Activated CD4-positive, alpha-beta T cell treated with anti-CD3 and anti-CD28 coated beads for 36 hours (primary cell): ENCODE measurements at regions not wholly inside any gene's neighbourhood (a gene's known extent, or its start where the extent isn't known, plus 50 kb on each side); places are given as distances from the start of the nearest gene placed in this dataset.
"Not testable (repeated sequence)": the region's sequence is repeated elsewhere in the genome, so short reads cannot be mapped to it uniquely, and the experiment has no call there.

Experiments
- ATAC-seq: fragments of 200-7000 bp; cut with Tn5 transposase; one replicate; pipeline ENCODE4 v1.10.0; 2021; ENCODE audit warnings: mild to moderate bottlenecking, moderate library complexity
- CTCF ChIA-PET: fragments of 350-600 bp; sonication (Branson Sonifier 250); formaldehyde crosslinking; loops from one replicate; lab custom pipeline; 2021; ENCODE audit warnings: antibody characterized with exemption; lab: Charles Lee
- POLR2A ChIA-PET: fragments of 350-600 bp; sonication (Branson Sonifier 250); formaldehyde crosslinking; loops from one replicate; lab custom pipeline; 2021; ENCODE audit warnings: antibody characterized with exemption, inconsistent platforms; lab: Charles Lee
- DNase-seq: peaks from one replicate; pipeline ENCODE4 v3.0.0-alpha.2; 2020
- H3K27ac Mint-ChIP-seq: one replicate; pipeline ENCODE4 v1.8.0; 2021; ENCODE audit warnings: mixed read lengths
- H3K27me3 Mint-ChIP-seq: one replicate; pipeline ENCODE4 v1.8.0; 2021; ENCODE audit warnings: mixed read lengths
- H3K36me3 Mint-ChIP-seq: one replicate; pipeline ENCODE4 v1.8.0; 2021; ENCODE audit warnings: low read depth, mixed read lengths
- H3K4me1 Mint-ChIP-seq: one replicate; pipeline ENCODE4 v1.8.0; 2021; ENCODE audit warnings: mixed read lengths
- H3K4me3 Mint-ChIP-seq: one replicate; pipeline ENCODE4 v1.8.0; 2021; ENCODE audit warnings: mild to moderate bottlenecking, moderate library complexity, mixed read lengths
- H3K9me3 Mint-ChIP-seq: one replicate; pipeline ENCODE4 v1.8.0; 2021; ENCODE audit warnings: low read depth, mixed read lengths
- intact Hi-C, 2 experiments: fragments of 100-400 bp; cut with DNase I in 1 of 2; cut with micrococcal nuclease in 1 of 2; formaldehyde crosslinking; loops; one replicate each; pipeline versions ENCODE4 v1.14.2 to v1.15.1; 2022 to 2024; cut with DNase I, micrococcal nuclease

- H3K4me3 Mint-ChIP-seq = no peak overlapping the region
- ChIA-PET CTCF (interaction anchor here (0.6 to 1.0 kb wide), 3 partner anchors 27 to 65 kb away, joined by 3 read pairs; no protein-coding TSS in a partner anchor), POLR2A (no interaction called here)
- no peak overlapping the region for H3K27ac Mint-ChIP-seq
- DNase-seq (no peak), ATAC-seq (no peak)
- no peaks in the 10 kb centered on the region for H3K36me3 Mint-ChIP-seq
- peaks cover 4% of the 10 kb centered on the region for H3K4me1 Mint-ChIP-seq
- H3K9me3 Mint-ChIP-seq = peaks cover 2% of the 10 kb centered on the region
- intact Hi-C loops = no loop called here
- peaks cover 9% of the 10 kb centered on the region for H3K27me3 Mint-ChIP-seq
These were observed 63.1 kb downstream of the MTNR1B start for GRCh38 chr11:93032580-93032979.

- ATAC-seq (no peak), DNase-seq (no peak)
- intact Hi-C loops = no loop called here
- POLR2A ChIA-PET = no interaction called here
- Mint-ChIP-seq H3K4me1 (peaks cover 4% of the 10 kb centered on the region), H3K4me3 (no peak overlapping the region), H3K27me3 (peaks cover 9% of the 10 kb centered on the region), H3K27ac (no peak overlapping the region), H3K9me3 (peaks cover 2% of the 10 kb centered on the region), H3K36me3 (no peaks in the 10 kb centered on the region)
- CTCF ChIA-PET = interaction anchor here (0.6 to 1.0 kb wide), 3 partner anchors 27 to 65 kb away, joined by 3 read pairs; no protein-coding TSS in a partner anchor
These were observed 63.6 kb downstream of the MTNR1B start for GRCh38 chr11:93033093-93033492.

GRCh38 chr11:93034031-93034722, 64.7 kb downstream of the MTNR1B start:
- Mint-ChIP-seq H3K4me1 (peaks cover 6% of the 10 kb centered on the region), H3K9me3 (peaks cover 2% of the 10 kb centered on the region)
- CTCF ChIA-PET = no interaction called here

GRCh38 chr11:93034723-93035039, 65.2 kb downstream of the MTNR1B start:
- POLR2A ChIA-PET = no interaction called here
- H3K9me3 Mint-ChIP-seq = peaks cover 2% of the 10 kb centered on the region
- peaks cover 6% of the 10 kb centered on the region for H3K4me1 Mint-ChIP-seq
- intact Hi-C loops = no loop called here
- CTCF ChIA-PET = no interaction called here
- H3K4me3 Mint-ChIP-seq = no peak overlapping the region
- peaks cover 11% of the 10 kb centered on the region for H3K27me3 Mint-ChIP-seq
- no peak overlapping the region for H3K27ac Mint-ChIP-seq
- no peak for ATAC-seq
- no peak for DNase-seq
- no peaks in the 10 kb centered on the region for H3K36me3 Mint-ChIP-seq

More at GRCh38 chr11:93034031-93034722, 64.7 kb downstream of the MTNR1B start:
- Mint-ChIP-seq H3K36me3 (no peaks in the 10 kb centered on the region), H3K27ac (no peak overlapping the region), H3K27me3 (peaks cover 9% of the 10 kb centered on the region), H3K4me3 (no peak overlapping the region)
- intact Hi-C loops = no loop called here
- no peak for ATAC-seq
- POLR2A ChIA-PET = no interaction called here
- no peak for DNase-seq

GRCh38 chr11:93038521-93038920, 69.1 kb downstream of the MTNR1B start:
- ATAC-seq = peak; percentile 12
- peaks cover 2% of the 10 kb centered on the region for H3K9me3 Mint-ChIP-seq
- ChIA-PET CTCF (no interaction called here), POLR2A (no interaction called here)
- peaks cover 13% of the 10 kb centered on the region for H3K27me3 Mint-ChIP-seq
- no peaks in the 10 kb centered on the region for H3K36me3 Mint-ChIP-seq
- H3K4me3 Mint-ChIP-seq = no peak overlapping the region
- intact Hi-C loops = no loop called here
- no peak for DNase-seq
- H3K27ac Mint-ChIP-seq = peak overlapping the region; percentile 40
- peaks cover 2% of the 10 kb centered on the region for H3K4me1 Mint-ChIP-seq

- peaks cover 2% of the 10 kb centered on the region for H3K4me1 Mint-ChIP-seq
- DNase-seq (no peak), ATAC-seq (no peak)
- H3K27ac Mint-ChIP-seq = no peak overlapping the region
- CTCF ChIA-PET = no interaction called here
- intact Hi-C loops = no loop called here
- POLR2A ChIA-PET = no interaction called here
- H3K36me3 Mint-ChIP-seq = no peaks in the 10 kb centered on the region
- H3K9me3 Mint-ChIP-seq = peaks cover 2% of the 10 kb centered on the region
- no peak overlapping the region for H3K4me3 Mint-ChIP-seq
- H3K27me3 Mint-ChIP-seq = peaks cover 15% of the 10 kb centered on the region
These were observed 70.2 kb downstream of the MTNR1B start for GRCh38 chr11:93039531-93040240.

GRCh38 chr11:93041682-93042081, 72.2 kb downstream of the MTNR1B start:
- ATAC-seq = no peak
- Mint-ChIP-seq H3K4me1 (peaks cover 2% of the 10 kb centered on the region), H3K27ac (no peak overlapping the region), H3K27me3 (peaks cover 13% of the 10 kb centered on the region), H3K36me3 (no peaks in the 10 kb centered on the region), H3K4me3 (no peak overlapping the region), H3K9me3 (peaks cover 2% of the 10 kb centered on the region)
- ChIA-PET CTCF (interaction anchor here (0.6 to 1.4 kb wide), 2 partner anchors 19 to 1435 kb away, joined by 3 read pairs; no protein-coding TSS in a partner anchor), POLR2A (no interaction called here)
- DNase-seq = no peak
- intact Hi-C loops = no loop called here

GRCh38 chr11:93043186-93043585, 73.7 kb downstream of the MTNR1B start:
- H3K4me1 Mint-ChIP-seq, CTCF ChIA-PET, POLR2A ChIA-PET, H3K4me3 Mint-ChIP-seq, H3K27ac Mint-ChIP-seq, DNase-seq, H3K36me3 Mint-ChIP-seq, ATAC-seq, intact Hi-C loops, H3K9me3 Mint-ChIP-seq: not testable (repeated sequence)
- H3K27me3 Mint-ChIP-seq = peaks cover 13% of the 10 kb centered on the region

GRCh38 chr11:93049740-93050139, 80.3 kb downstream of the MTNR1B start:
- ChIA-PET POLR2A (no interaction called here), CTCF (no interaction called here)
- ATAC-seq (no peak), DNase-seq (no peak)
- intact Hi-C loops = loop anchor here (10.0 kb wide), 2 partner anchors 85 to 495 kb away; partner anchors contain the start of genes MTNR1B (in 1 of the 2) and SMCO4 (in 1 of the 2)
- Mint-ChIP-seq H3K9me3 (no peaks in the 10 kb centered on the region), H3K36me3 (no peaks in the 10 kb centered on the region), H3K27me3 (peaks cover 3% of the 10 kb centered on the region), H3K4me3 (no peak overlapping the region), H3K4me1 (peaks cover 3% of the 10 kb centered on the region), H3K27ac (no peak overlapping the region)

GRCh38 chr11:93051186-93051585, 81.7 kb downstream of the MTNR1B start:
- H3K9me3 Mint-ChIP-seq = peaks cover 3% of the 10 kb centered on the region
- CTCF ChIA-PET = no interaction called here
- no peak for ATAC-seq
- intact Hi-C loops = loop anchor here (10.0 kb wide), 2 partner anchors 86 to 494 kb away; partner anchors contain the start of genes MTNR1B (in 1 of the 2) and SMCO4 (in 1 of the 2)
- no peak overlapping the region for H3K27ac Mint-ChIP-seq
- H3K4me3 Mint-ChIP-seq = no peak overlapping the region
- no peaks in the 10 kb centered on the region for H3K36me3 Mint-ChIP-seq
- POLR2A ChIA-PET = no interaction called here
- H3K4me1 Mint-ChIP-seq = peaks cover 14% of the 10 kb centered on the region
- peaks cover 3% of the 10 kb centered on the region for H3K27me3 Mint-ChIP-seq
- no peak for DNase-seq

- intact Hi-C loops = loop anchor here (2.0 to 10.0 kb wide), 3 partner anchors 23 to 491 kb away; partner anchors contain the start of genes MTNR1B (in 1 of the 2) and SMCO4 (in 1 of the 2)
- Mint-ChIP-seq H3K27me3 (peaks cover 9% of the 10 kb centered on the region), H3K27ac (no peak overlapping the region), H3K4me3 (no peak overlapping the region), H3K36me3 (no peaks in the 10 kb centered on the region), H3K4me1 (peaks cover 14% of the 10 kb centered on the region), H3K9me3 (peaks cover 3% of the 10 kb centered on the region)
- no peak for DNase-seq
- CTCF ChIA-PET = interaction anchor here (0.6 to 0.7 kb wide), 2 partner anchors 17 to 111 kb away, joined by 3 to 4 read pairs; no protein-coding TSS in a partner anchor
- POLR2A ChIA-PET = no interaction called here
- ATAC-seq = no peak
These were observed 84.4 kb downstream of the MTNR1B start for GRCh38 chr11:93053864-93054263.
